ENCODE measurements at regions not wholly inside any gene's neighbourhood (a gene's known extent, or its start where the extent isn't known, plus 50 kb on each side); places are given as distances from the start of the nearest gene placed in this dataset.

DNA sequence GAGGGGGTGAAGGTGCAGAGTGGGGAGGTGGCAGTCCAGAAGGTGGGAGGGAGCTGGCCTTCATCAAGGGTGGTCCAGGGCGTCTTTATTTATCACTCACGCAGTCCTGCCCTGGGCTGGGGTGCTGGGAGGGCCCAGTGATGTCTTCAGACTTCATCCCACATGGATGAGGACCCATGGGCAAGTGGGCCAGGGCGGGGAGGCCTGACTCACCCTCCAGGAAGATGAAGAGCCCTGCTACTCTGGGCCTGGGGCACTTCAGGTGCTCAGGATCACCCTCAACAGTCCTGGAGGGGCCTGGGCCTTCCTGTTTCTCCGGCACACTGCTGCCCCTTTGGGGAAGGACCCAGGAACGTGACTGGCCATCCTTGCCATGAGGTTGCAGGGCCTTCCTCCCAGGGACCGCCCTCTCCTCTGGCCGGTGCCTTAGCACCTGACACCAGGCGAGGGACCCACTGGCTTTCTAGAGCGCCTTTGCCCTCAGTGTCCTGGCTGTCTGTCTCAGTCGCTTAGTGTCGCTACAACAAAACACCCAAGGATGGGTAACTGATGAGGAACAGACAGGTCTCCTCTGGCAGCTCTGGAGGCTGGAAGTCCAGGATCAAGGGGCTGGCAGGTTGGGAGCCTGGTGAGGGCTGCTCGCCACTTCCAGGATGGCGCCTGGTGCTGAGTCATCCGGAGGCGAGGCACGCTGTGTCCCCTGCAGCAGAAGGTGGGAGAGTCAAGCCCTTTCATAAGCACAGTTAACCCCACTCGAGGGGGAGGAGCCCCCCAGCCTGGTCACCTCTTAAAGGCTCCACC is 57.8 kb upstream of the HS6ST1 start:
- no peak overlapping the region for H3K4me3 Mint-ChIP-seq
- ChIA-PET CTCF (no interaction called here), POLR2A (no interaction called here)
- H3K9me3 Mint-ChIP-seq, result no peaks in the 10 kb centered on the region
- H3K36me3 Mint-ChIP-seq, result no peaks in the 10 kb centered on the region
- no peak for DNase-seq
- intact Hi-C loops (cut with micrococcal nuclease), result no loop called here
- H3K27me3 Mint-ChIP-seq, result no peaks in the 10 kb centered on the region
- H3K4me1 Mint-ChIP-seq (ENCODE audit: low read depth), result peaks cover 2% of the 10 kb centered on the region
- H3K27ac Mint-ChIP-seq, result no peak overlapping the region

DNA sequence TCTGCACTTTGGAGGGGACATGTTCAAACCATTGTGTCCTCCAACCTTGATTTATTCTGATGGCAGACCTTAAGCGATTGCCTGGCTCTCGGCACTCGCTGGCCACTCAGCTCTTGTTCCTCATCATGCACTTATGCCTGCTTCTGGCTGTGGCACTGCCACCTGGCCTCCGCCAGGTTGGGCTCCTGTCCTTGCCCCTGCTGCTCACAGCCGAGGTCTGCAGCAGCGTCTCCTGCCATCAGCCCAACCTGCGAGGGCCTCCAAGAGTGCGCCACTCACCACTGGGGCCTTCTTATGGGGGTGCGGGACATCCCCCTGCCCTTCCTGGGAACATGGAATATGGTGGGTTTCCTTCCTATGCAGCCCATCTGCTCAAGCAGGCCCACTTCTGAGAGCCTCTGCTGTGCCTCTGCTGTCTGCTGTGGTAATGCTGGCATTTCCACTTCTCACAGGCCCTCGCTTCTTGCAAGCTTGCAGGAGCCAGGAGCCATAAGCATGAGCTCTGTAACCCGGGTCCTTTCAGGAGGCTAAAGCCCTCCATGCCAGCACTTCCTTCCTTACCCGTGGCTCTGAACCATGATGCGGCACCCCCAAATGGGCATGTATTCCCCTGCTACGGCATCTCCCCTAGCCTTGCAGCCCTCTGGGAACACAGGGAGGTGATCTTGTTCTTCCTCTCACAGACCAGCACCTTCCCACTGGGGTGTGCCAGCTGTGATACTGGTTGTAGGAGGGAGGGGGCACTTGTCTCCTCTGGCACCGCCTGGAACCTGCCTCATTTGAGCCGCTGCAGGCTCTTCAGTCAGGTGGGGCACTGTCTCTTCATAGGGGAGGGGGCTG is 58.6 kb upstream of the HS6ST1 start:
- DNase-seq, result no peak
- ChIA-PET CTCF (no interaction called here), POLR2A (no interaction called here)
- H3K9me3 Mint-ChIP-seq, result no peaks in the 10 kb centered on the region
- intact Hi-C loops (cut with micrococcal nuclease), result no loop called here
- H3K27me3 Mint-ChIP-seq, result peaks cover under 1% of the 10 kb centered on the region
- H3K27ac Mint-ChIP-seq, result no peak overlapping the region
- H3K4me3 Mint-ChIP-seq, result no peak overlapping the region
- no peaks in the 10 kb centered on the region for H3K36me3 Mint-ChIP-seq
- H3K4me1 Mint-ChIP-seq (ENCODE audit: low read depth), result peaks cover 2% of the 10 kb centered on the region

- ChIA-PET CTCF (no interaction called here), POLR2A (no interaction called here)
- no peaks in the 10 kb centered on the region for H3K9me3 Mint-ChIP-seq
- no peaks in the 10 kb centered on the region for H3K36me3 Mint-ChIP-seq
- no peak for DNase-seq
- intact Hi-C loops (cut with micrococcal nuclease), result no loop called here
- peaks cover 1% of the 10 kb centered on the region for H3K27me3 Mint-ChIP-seq
- H3K4me3 Mint-ChIP-seq, result no peak overlapping the region
- no peak overlapping the region for H3K27ac Mint-ChIP-seq
- H3K4me1 Mint-ChIP-seq (ENCODE audit: low read depth), result no peaks in the 10 kb centered on the region
Measured at GRCh38 chr2:128378231-128379020, 59.8 kb upstream of the HS6ST1 start.

DNA sequence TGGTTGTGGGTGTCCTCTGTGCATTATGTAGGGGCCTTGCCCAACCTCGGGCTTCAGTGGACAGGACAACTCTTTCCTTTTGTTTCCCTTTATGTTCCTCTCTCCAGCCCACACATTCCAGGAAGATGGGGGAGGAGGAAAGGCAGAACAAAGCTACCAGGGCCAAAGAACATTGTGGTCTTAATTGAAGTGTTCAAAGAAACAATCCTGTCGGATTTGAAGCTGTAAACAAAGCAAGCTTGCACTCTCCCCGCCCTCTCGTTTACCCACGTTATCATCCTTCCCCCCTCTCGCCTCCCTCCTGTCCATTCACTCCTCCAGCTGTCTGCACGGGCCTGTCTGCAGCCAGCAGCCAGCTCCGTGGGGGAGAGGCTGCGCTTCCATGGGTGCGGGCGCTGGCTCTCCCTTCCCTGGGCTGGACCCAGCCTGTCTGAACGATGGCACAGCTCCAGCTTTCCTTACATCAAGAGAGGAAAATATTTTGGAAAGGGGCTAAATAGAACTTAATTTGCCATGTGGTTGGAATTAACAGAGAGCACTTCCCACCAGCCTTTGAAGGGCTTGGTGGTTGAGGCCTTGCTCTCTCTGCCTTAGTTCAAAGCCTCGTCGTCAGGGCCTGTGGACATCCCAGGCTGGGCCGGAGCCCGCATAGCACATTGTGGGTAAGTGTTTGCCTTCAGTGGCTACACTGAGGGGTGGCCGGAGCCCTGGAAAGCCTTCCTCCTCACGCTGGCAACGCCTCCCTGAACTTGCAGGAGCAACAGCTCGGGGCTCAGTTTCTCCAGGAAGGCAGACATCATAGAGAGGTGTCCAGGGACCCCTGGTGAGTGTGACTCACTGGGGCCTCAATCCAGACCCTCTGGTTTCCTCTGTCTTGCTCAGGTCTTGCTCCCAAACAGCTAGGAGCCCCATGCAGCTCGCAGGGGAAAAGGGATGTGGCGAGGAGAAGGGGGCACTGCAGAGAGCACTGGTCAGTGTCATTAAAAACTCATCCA is 60.6 kb upstream of the HS6ST1 start:
- intact Hi-C loops (cut with micrococcal nuclease), result no loop called here
- H3K27me3 Mint-ChIP-seq, result peaks cover 1% of the 10 kb centered on the region

GRCh38 chr2:128380061-128380889 is 61.6 kb upstream of the HS6ST1 start:
- Mint-ChIP-seq H3K9me3 (no peaks in the 10 kb centered on the region), H3K4me3 (no peak overlapping the region), H3K27ac (no peak overlapping the region), H3K36me3 (no peaks in the 10 kb centered on the region), H3K27me3 (peaks cover 1% of the 10 kb centered on the region), H3K4me1 (ENCODE audit: low read depth) (no peaks in the 10 kb centered on the region)
- no peak for DNase-seq
- ChIA-PET CTCF (no interaction called here), POLR2A (no interaction called here)
- intact Hi-C loops (cut with micrococcal nuclease), result no loop called here

More for the DNA sequence above, 60.6 kb upstream of the HS6ST1 start:
- POLR2A ChIA-PET, result no interaction called here
- CTCF ChIA-PET, result no interaction called here
- no peaks in the 10 kb centered on the region for H3K36me3 Mint-ChIP-seq
- no peak overlapping the region for H3K4me3 Mint-ChIP-seq
- no peak for DNase-seq
- H3K27ac Mint-ChIP-seq, result no peak overlapping the region
- H3K9me3 Mint-ChIP-seq, result no peaks in the 10 kb centered on the region
- H3K4me1 Mint-ChIP-seq (ENCODE audit: low read depth), result no peaks in the 10 kb centered on the region

DNA sequence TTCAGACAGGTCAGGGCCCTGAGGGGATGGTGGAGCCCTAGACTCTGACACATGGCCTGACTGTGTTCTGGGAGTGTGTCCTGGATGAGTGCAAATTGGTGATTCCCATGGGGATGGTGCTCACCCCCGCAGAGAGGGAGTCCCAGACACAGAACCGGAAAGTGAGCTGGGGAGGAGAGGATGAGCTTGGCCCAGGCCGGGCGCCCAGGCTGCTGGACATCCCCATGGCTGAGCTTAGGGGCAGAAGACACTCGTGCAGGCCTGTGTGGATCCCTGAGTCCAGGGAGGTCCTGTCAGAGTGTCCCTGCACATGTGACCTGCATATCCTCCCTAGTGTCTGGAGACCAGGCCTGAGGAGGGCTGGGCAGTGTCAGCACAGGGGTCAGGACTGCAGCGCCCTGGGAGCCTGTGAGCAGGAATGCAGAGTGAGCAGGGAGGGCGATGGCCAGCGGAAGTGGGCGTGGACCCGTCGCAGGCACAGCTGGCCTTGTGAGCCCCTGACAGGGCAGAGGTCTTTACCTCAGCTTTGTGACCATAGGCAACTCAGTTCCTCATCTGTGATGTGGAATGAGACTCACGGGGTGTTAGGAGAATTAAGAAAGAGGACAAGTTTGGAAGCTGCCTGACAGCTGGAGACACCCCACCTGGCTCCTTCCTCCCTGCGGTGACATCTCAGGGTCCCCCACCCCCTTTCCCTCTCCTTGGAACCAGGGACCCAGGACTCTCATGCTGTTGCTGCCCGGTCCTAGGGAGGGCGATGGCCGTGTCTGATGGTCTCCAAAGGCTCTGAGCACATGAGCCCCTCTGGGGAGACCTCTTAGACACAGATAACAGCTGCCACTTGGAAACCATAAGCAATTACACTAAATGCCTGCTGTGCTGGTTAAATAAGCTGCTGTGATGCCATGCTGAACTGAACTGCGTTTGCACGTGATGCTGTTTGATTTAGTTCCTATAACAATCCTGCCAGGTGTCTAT is 62.6 kb upstream of the HS6ST1 start:
- Mint-ChIP-seq H3K4me3 (no peak overlapping the region), H3K4me1 (ENCODE audit: low read depth) (no peaks in the 10 kb centered on the region), H3K36me3 (no peaks in the 10 kb centered on the region), H3K27me3 (peaks cover 1% of the 10 kb centered on the region), H3K9me3 (no peaks in the 10 kb centered on the region), H3K27ac (no peak overlapping the region)
- DNase-seq, result no peak
- ChIA-PET POLR2A (no interaction called here), CTCF (no interaction called here)
- intact Hi-C loops (cut with micrococcal nuclease), result no loop called here

- DNase-seq, result no peak
- intact Hi-C loops (cut with micrococcal nuclease), result no loop called here
- Mint-ChIP-seq H3K9me3 (no peaks in the 10 kb centered on the region), H3K4me3 (no peak overlapping the region), H3K27me3 (peaks cover 1% of the 10 kb centered on the region), H3K27ac (no peak overlapping the region), H3K36me3 (no peaks in the 10 kb centered on the region), H3K4me1 (ENCODE audit: low read depth) (no peaks in the 10 kb centered on the region)
- ChIA-PET CTCF (no interaction called here), POLR2A (no interaction called here)
Measured at GRCh38 chr2:128384446-128384845, 65.8 kb upstream of the HS6ST1 start.

- no peak overlapping the region for H3K4me3 Mint-ChIP-seq
- CTCF ChIA-PET, result no interaction called here
Measured at GRCh38 chr2:128384956-128385355, 66.3 kb upstream of the HS6ST1 start.

DNA sequence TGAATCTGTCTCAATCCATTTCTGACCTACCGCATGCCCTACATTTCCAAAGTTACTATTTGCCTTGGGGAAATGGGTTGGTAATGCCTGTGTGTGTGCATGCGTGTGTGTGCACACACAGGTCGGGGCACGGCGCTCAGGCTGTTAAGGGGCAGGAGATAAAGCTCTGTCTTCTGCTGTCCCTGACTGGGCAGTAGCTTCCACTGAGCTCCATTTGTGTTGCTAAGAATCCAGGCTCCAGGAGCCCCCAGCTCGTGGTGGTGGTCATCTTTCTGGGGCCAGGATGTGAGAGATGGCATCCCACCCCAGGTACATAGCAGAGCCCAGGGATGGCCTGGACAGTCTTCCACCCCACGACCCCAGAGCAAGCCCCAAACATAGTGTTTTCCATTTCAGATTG is 66.7 kb upstream of the HS6ST1 start:
- H3K27me3 Mint-ChIP-seq, result peaks cover 1% of the 10 kb centered on the region
- H3K36me3 Mint-ChIP-seq, result no peaks in the 10 kb centered on the region
- no peak overlapping the region for H3K4me3 Mint-ChIP-seq
- ChIA-PET POLR2A (no interaction called here), CTCF (no interaction called here)
- DNase-seq, result no peak
- no peaks in the 10 kb centered on the region for H3K4me1 Mint-ChIP-seq (ENCODE audit: low read depth)
- intact Hi-C loops (cut with micrococcal nuclease), result no loop called here
- H3K9me3 Mint-ChIP-seq, result no peaks in the 10 kb centered on the region
- H3K27ac Mint-ChIP-seq, result no peak overlapping the region

More at GRCh38 chr2:128384956-128385355, 66.3 kb upstream of the HS6ST1 start:
- Mint-ChIP-seq H3K27ac (no peak overlapping the region), H3K9me3 (no peaks in the 10 kb centered on the region), H3K4me1 (ENCODE audit: low read depth) (no peaks in the 10 kb centered on the region), H3K36me3 (no peaks in the 10 kb centered on the region), H3K27me3 (peaks cover 1% of the 10 kb centered on the region)
- DNase-seq, result no peak
- POLR2A ChIA-PET, result no interaction called here
- intact Hi-C loops (cut with micrococcal nuclease), result no loop called here

- Mint-ChIP-seq H3K36me3 (no peaks in the 10 kb centered on the region), H3K27ac (no peak overlapping the region), H3K4me3 (no peak overlapping the region), H3K9me3 (no peaks in the 10 kb centered on the region), H3K4me1 (ENCODE audit: low read depth) (no peaks in the 10 kb centered on the region), H3K27me3 (peaks cover 1% of the 10 kb centered on the region)
- intact Hi-C loops (cut with micrococcal nuclease), result no loop called here
- DNase-seq, result no peak
- ChIA-PET POLR2A (no interaction called here), CTCF (no interaction called here)
Measured at GRCh38 chr2:128386066-128386465, 67.4 kb upstream of the HS6ST1 start.

Data from activated CD4-positive, alpha-beta memory T cell treated with anti-CD3 and anti-CD28 coated beads for 36 hours (primary cell).